ENCODE measurements at regions not wholly inside any gene's neighbourhood (a gene's known extent, or its start where the extent isn't known, plus 50 kb on each side); places are given as distances from the start of the nearest gene placed in this dataset.
"Not testable (repeated sequence)": the region's sequence is repeated elsewhere in the genome, so short reads cannot be mapped to it uniquely, and the experiment has no call there.

DNA sequence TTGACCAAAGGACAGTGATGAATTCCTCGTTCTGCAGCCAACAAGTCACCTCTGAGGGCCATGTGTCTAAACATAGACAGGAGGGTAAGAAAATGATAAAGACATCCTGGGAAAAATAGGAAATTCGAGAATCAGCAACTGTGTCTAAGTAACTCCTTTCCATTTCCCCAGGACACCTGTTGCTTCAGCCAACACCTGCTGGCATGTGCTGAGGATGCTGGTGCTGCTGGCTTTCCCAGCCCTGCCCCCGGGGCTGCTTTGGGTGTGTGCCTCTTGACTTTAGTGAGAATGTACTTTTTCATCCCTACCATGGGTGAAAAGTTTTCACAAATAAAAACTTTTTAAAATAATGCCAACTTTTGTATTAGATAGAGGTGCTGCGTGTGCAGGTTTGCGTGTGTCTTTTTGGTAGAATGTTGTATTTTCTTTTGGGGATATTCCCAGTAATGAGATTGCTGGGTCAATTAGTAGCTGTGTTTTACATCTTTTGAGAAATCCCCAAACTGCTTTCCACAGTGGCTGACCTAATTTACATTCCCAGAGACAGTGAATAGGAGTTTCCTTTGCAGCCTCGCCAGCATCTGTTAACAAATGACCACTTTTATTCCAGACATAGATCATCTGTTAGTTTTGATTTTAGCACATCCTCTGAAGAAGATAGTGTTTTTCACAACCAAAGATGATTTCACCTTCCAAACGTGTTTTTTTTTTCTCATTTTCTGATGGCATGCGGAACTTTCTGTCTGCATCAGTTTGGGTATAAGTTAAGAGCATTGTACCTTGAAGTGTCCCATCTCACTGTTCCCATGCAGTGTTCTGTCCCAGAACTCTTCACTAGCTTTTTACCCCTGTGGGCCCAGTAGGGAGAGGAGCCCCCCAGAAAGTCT lies 104.2 kb upstream of the ACBD5 start:
- no peak for DNase-seq

DNA sequence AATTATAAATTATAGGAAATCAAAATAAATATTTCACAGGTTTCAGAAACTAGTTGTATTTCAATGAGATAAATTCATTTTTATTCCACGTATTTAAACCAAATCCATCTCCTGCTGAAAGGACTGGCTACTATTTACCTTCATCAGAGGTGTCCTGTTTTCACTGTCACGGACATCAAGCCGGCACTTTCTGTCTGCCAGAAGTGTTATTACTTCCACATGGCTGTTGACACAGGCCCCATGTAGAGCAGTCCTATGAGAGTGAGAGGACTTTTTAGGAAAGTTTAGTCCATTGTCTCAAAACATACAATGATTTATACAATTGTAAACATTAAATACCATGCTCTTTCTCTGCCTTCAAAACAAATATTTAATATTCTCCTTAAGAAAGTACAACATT lies 100.4 kb upstream of the ACBD5 start:
- DNase-seq, result no peak

GRCh38 chr10:27335246-27335645 lies 94.6 kb upstream of the ACBD5 start:
- DNase-seq, result not testable (repeated sequence)

- DNase-seq, result no peak
Measured at GRCh38 chr10:27330074-27330473, 89.5 kb upstream of the ACBD5 start.

DNA sequence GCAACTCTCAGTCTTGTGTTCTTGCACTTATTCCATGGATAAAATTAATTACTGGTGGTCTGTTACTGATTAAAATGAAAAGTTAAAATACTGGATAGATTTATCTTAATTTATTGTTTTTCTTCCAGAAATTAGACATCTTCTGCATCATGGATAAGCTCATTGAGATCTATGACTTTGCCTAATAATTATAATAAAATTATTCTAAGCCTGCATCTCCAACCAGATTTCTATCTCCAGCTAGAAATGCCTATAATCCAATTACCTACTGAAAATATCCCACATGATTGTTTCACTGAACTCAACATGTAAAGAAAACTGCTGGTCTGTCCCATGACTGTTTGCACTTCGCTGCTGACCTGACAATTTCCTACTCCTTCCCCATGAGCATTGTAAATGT lies 88.3 kb upstream of the ACBD5 start:
- no peak for DNase-seq

DNA sequence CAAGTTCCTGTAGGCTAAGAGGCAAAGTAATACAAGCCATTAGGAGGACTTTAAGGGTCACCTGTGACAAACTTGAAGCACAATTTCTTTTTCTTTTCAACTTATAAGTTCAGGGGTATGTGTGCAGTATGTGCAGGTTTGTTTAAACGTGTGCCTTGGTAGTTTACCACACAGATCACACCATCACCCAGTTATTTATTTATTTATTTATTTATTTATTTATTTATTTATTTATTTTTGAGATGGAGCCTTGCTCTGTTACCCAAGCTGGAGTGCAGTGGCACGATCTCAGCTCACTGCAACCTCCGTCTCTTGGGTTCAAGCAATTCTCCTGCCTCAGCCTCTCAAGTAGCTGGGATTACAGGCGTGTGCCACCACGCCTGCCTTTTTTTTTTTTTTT lies 86.2 kb upstream of the ACBD5 start:
- DNase-seq, result not testable (repeated sequence)

- no peak for DNase-seq
Measured at GRCh38 chr10:27319752-27320431, 79.3 kb upstream of the ACBD5 start.

DNA sequence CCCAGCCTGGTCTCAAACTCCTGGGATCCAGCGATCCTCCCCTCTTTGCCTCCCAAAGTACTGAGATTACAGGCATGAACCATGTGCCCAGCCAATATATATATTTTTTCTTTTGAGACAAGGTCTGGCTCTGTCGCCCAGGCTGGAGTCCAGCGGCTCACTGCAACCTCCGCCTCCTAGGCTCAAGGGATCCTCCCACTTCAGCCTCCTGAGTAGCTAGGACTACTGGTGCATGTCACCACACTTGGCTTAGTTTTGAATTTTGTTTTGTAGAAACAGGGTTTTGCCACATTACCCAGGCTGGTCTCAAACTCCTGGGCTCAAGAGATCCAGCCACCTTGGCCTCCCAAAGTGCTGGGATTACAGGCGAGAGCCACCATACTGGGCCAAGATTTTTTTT lies 78.5 kb upstream of the ACBD5 start:
- DNase-seq, result not testable (repeated sequence)

DNA sequence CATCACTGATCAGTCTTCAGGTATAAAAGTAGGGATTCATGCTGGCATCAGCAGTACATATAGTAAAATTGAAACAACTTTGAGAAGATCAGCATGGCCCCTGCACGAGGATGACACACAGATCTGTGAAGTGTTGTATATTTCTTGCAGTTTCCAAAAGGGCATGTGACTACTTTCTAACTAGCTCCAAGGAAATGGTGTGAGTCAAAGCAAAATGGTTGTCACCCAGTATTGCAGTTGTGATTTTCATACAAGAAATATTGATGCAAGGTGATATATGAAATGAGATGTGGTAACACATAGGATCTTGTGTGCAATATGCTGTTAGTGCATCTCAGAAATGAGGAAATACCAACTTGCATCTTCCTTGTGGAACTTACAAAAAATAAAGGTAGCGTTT lies 74.5 kb upstream of the ACBD5 start:
- not testable (repeated sequence) for DNase-seq

- DNase-seq, result not testable (repeated sequence)
Measured at GRCh38 chr10:27313586-27313985, 73.0 kb upstream of the ACBD5 start.

- no peak for DNase-seq
Measured at GRCh38 chr10:27312854-27313253, 72.3 kb upstream of the ACBD5 start.

GRCh38 chr10:27311809-27312208 lies 71.2 kb upstream of the ACBD5 start:
- DNase-seq, result not testable (repeated sequence)

DNA sequence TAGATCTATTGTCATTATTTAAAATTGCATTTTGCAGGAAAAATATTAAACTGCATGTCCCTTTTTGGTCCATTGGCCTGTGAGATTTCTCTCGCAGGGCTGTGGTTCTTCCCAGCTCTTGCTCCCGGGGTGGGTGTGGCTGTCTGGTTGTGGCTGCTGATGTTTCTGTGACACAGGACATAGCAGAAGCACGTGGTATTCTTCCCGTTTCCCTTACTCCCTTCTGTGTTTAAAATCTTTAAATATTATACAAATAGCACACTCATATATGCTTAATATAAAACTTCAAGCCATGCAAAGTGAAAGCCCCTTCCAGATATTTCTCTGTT lies 57.9 kb upstream of the ACBD5 start:
- not testable (repeated sequence) for DNase-seq

DNA sequence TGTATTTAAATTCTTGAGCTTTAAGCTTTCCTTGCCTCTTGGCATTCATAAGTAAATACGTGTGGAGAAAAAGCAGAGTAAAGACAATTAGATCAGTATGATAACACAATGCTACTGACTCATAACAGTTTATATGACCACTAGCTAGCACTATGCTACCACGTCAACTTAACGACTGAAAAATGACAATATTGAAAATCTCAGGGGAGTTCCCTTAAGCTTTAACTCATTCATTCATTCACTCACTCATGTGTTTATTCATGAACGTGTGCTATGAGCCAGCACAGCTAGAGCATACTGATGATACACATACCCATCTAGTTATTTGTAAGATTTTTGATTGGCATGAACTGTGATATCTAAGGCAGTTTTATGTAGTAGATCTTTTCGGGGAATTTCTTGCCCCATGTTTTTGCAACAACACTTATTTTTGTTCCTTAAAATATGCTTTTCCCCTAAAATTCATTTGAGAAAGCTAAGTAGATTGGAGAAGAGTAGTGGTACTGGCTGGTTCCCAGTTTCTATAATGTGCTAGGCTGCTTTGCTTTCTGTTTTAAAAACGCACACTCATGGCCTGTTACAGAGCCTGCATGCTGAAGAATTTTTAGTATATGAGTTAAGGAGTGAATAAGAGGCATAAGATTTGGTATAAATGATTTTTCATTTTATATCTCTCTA lies 57.4 kb upstream of the ACBD5 start:
- no peak for DNase-seq

- DNase-seq, result not testable (repeated sequence)
Measured at GRCh38 chr10:27296285-27296684, 55.7 kb upstream of the ACBD5 start.

GRCh38 chr10:27291253-27291895 lies 50.8 kb upstream of the ACBD5 start:
- not testable (repeated sequence) for DNase-seq

Measured in NCI-H446 treated with DMSO at 0.1 percent for 48 hours (cell line).